NB4 (cell line): ENCODE measurements at regions not wholly inside any gene's neighbourhood (a gene's known extent, or its start where the extent isn't known, plus 50 kb on each side); places are given as distances from the start of the nearest gene placed in this dataset.

Experiments used
- CTCF ChIP-seq: IDR thresholded peaks from one replicate; pipeline ENCODE4 v1.5.1; 2012; ENCODE audit warnings: low read depth, low read length
- MYC ChIP-seq: IDR thresholded peaks from 2 replicates; pipeline ENCODE4 v1.6.1; 2011; ENCODE audit warnings: low read depth, low read length
- POLR2A ChIP-seq: IDR thresholded peaks from 2 replicates; pipeline ENCODE4 v1.6.1; 2011; ENCODE audit warnings: mild to moderate bottlenecking; ENCODE audit not compliant: insufficient read length; ENCODE audit errors: extremely low read depth

DNA sequence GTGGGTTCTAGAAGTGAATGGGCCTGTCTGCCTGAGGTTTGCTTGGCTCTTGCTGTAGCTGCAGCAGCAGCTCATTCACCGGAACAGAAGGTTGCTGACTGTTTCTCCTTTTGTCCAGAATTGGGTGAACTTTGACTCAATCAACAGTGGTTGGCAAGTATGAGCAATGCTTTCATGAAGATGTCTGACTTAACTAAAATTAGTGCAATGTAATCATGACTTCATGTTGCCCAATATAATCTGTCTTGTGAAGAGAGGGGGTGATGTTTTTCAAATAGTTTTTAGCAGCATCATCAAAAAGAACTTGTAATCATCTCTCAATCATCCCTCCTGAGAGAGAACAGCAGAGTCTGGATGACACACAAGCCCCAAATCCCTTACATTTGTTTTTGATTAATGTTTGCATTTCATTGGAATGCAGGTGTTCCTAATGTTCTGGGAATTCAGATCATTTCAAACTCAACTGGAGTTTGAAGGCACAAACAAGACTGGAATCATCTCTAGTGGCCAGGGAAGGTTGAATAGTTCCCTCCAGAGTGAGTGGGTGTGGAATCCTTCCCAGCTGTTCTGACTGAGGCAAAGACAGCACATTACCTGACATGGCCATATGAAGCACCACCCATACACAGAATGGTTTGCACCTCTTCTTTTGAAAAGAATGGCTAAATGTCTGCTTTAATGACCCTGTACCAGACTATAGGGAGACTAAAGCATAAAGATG lies 82.9 kb downstream of the HLX start:
- no peak for TF ChIP-seq POLR2A
- TF ChIP-seq CTCF: no peak
- no peak for TF ChIP-seq MYC
